ENCODE measurements at regions not wholly inside any gene's neighbourhood (a gene's known extent, or its start where the extent isn't known, plus 50 kb on each side); places are given as distances from the start of the nearest gene placed in this dataset.

GRCh38 chr18:42582266-42582665 is 533.2 kb downstream of the RIT2 start:
- H3K9me3 Mint-ChIP-seq, result peaks cover 6% of the 10 kb centered on the region
- H3K4me1 Mint-ChIP-seq, result no peaks in the 10 kb centered on the region
- no peaks in the 10 kb centered on the region for H3K27me3 Mint-ChIP-seq
- H3K27ac Mint-ChIP-seq, result no peak overlapping the region
- no peak overlapping the region for H3K4me3 Mint-ChIP-seq
- H3K36me3 Mint-ChIP-seq, result no peaks in the 10 kb centered on the region
- ATAC-seq (ENCODE audit: low read depth) (no peak), DNase-seq (ENCODE audit: low spot score in 2 of 2) (no peak)

GRCh38 chr18:42583283-42583731 is 532.2 kb downstream of the RIT2 start:
- DNase-seq (ENCODE audit: low spot score in 2 of 2), result no peak
- Mint-ChIP-seq H3K4me1 (no peaks in the 10 kb centered on the region), H3K4me3 (no peak overlapping the region), H3K27me3 (no peaks in the 10 kb centered on the region), H3K9me3 (peaks cover 7% of the 10 kb centered on the region), H3K27ac (no peak overlapping the region), H3K36me3 (no peaks in the 10 kb centered on the region)
- ATAC-seq (ENCODE audit: low read depth), result no peak

- no peak overlapping the region for H3K27ac Mint-ChIP-seq
- DNase-seq (ENCODE audit: low spot score in 2 of 2) (no peak), ATAC-seq (ENCODE audit: low read depth) (no peak)
- H3K4me3 Mint-ChIP-seq, result no peak overlapping the region
- H3K9me3 Mint-ChIP-seq, result peaks cover 4% of the 10 kb centered on the region
- H3K36me3 Mint-ChIP-seq, result no peaks in the 10 kb centered on the region
- no peaks in the 10 kb centered on the region for H3K4me1 Mint-ChIP-seq
- H3K27me3 Mint-ChIP-seq, result no peaks in the 10 kb centered on the region
These were observed 528.9 kb downstream of the RIT2 start for GRCh38 chr18:42586601-42587000.

GRCh38 chr18:42588786-42589185 is 526.7 kb downstream of the RIT2 start:
- no peaks in the 10 kb centered on the region for H3K36me3 Mint-ChIP-seq
- no peaks in the 10 kb centered on the region for H3K4me1 Mint-ChIP-seq
- H3K9me3 Mint-ChIP-seq, result peaks cover 6% of the 10 kb centered on the region
- no peak overlapping the region for H3K4me3 Mint-ChIP-seq
- DNase-seq (ENCODE audit: low spot score in 2 of 2), result no peak
- ATAC-seq (ENCODE audit: low read depth), result no peak
- no peak overlapping the region for H3K27ac Mint-ChIP-seq
- H3K27me3 Mint-ChIP-seq, result no peaks in the 10 kb centered on the region

- Mint-ChIP-seq H3K9me3 (peaks cover 3% of the 10 kb centered on the region), H3K36me3 (no peaks in the 10 kb centered on the region), H3K27ac (no peak overlapping the region), H3K4me1 (no peaks in the 10 kb centered on the region), H3K27me3 (no peaks in the 10 kb centered on the region), H3K4me3 (no peak overlapping the region)
- ATAC-seq (ENCODE audit: low read depth) (no peak), DNase-seq (ENCODE audit: low spot score in 2 of 2) (no peak)
These were observed 510.7 kb downstream of the RIT2 start for GRCh38 chr18:42604820-42605219.

GRCh38 chr18:42606886-42607495 is 508.5 kb downstream of the RIT2 start:
- H3K27me3 Mint-ChIP-seq, result no peaks in the 10 kb centered on the region
- DNase-seq (ENCODE audit: low spot score in 2 of 2), result no peak
- H3K27ac Mint-ChIP-seq, result no peak overlapping the region
- H3K9me3 Mint-ChIP-seq, result peaks cover 3% of the 10 kb centered on the region
- no peak for ATAC-seq (ENCODE audit: low read depth)
- H3K4me3 Mint-ChIP-seq, result no peak overlapping the region
- no peaks in the 10 kb centered on the region for H3K36me3 Mint-ChIP-seq
- H3K4me1 Mint-ChIP-seq, result no peaks in the 10 kb centered on the region

- Mint-ChIP-seq H3K27me3 (no peaks in the 10 kb centered on the region), H3K4me3 (no peak overlapping the region), H3K9me3 (peaks cover 4% of the 10 kb centered on the region), H3K36me3 (no peaks in the 10 kb centered on the region), H3K27ac (no peak overlapping the region), H3K4me1 (no peaks in the 10 kb centered on the region)
- ATAC-seq (ENCODE audit: low read depth), result no peak
- DNase-seq (ENCODE audit: low spot score in 2 of 2), result no peak
These were observed 504.4 kb downstream of the RIT2 start for GRCh38 chr18:42611134-42611533.

GRCh38 chr18:42614619-42615293 is 500.7 kb downstream of the RIT2 start:
- Mint-ChIP-seq H3K27ac (no peak overlapping the region), H3K9me3 (peaks cover 3% of the 10 kb centered on the region), H3K4me1 (no peaks in the 10 kb centered on the region), H3K4me3 (no peak overlapping the region), H3K27me3 (no peaks in the 10 kb centered on the region), H3K36me3 (no peaks in the 10 kb centered on the region)
- ATAC-seq (ENCODE audit: low read depth) (no peak), DNase-seq (ENCODE audit: low spot score in 2 of 2) (no peak)

GRCh38 chr18:42617221-42617620 is 498.3 kb downstream of the RIT2 start:
- Mint-ChIP-seq H3K9me3 (peaks cover 3% of the 10 kb centered on the region), H3K27me3 (no peaks in the 10 kb centered on the region), H3K36me3 (no peaks in the 10 kb centered on the region), H3K4me3 (no peak overlapping the region), H3K27ac (no peak overlapping the region), H3K4me1 (no peaks in the 10 kb centered on the region)
- DNase-seq (ENCODE audit: low spot score in 2 of 2), result no peak
- ATAC-seq (ENCODE audit: low read depth), result no peak

GRCh38 chr18:42619771-42620170 is 495.7 kb downstream of the RIT2 start:
- DNase-seq (ENCODE audit: low spot score in 2 of 2) (no peak), ATAC-seq (ENCODE audit: low read depth) (no peak)
- no peaks in the 10 kb centered on the region for H3K27me3 Mint-ChIP-seq
- H3K27ac Mint-ChIP-seq, result no peak overlapping the region
- peaks cover 4% of the 10 kb centered on the region for H3K9me3 Mint-ChIP-seq
- no peak overlapping the region for H3K4me3 Mint-ChIP-seq
- H3K4me1 Mint-ChIP-seq, result no peaks in the 10 kb centered on the region
- H3K36me3 Mint-ChIP-seq, result no peaks in the 10 kb centered on the region

- Mint-ChIP-seq H3K36me3 (no peaks in the 10 kb centered on the region), H3K4me1 (no peaks in the 10 kb centered on the region), H3K4me3 (no peak overlapping the region), H3K9me3 (peaks cover 6% of the 10 kb centered on the region), H3K27ac (no peak overlapping the region), H3K27me3 (no peaks in the 10 kb centered on the region)
- ATAC-seq (ENCODE audit: low read depth) (no peak), DNase-seq (ENCODE audit: low spot score in 2 of 2) (no peak)
These were observed 494.8 kb downstream of the RIT2 start for GRCh38 chr18:42620657-42621056.

GRCh38 chr18:42623935-42624334 is 491.6 kb downstream of the RIT2 start:
- Mint-ChIP-seq H3K27me3 (no peaks in the 10 kb centered on the region), H3K36me3 (no peaks in the 10 kb centered on the region), H3K4me1 (no peaks in the 10 kb centered on the region), H3K27ac (no peak overlapping the region), H3K4me3 (no peak overlapping the region), H3K9me3 (peaks cover 3% of the 10 kb centered on the region)
- DNase-seq (ENCODE audit: low spot score in 2 of 2) (no peak), ATAC-seq (ENCODE audit: low read depth) (no peak)

GRCh38 chr18:42632801-42633200 is 482.7 kb downstream of the RIT2 start:
- ATAC-seq (ENCODE audit: low read depth), result no peak
- Mint-ChIP-seq H3K27me3 (no peaks in the 10 kb centered on the region), H3K9me3 (no peaks in the 10 kb centered on the region), H3K4me3 (no peak overlapping the region), H3K27ac (no peak overlapping the region), H3K4me1 (no peaks in the 10 kb centered on the region), H3K36me3 (no peaks in the 10 kb centered on the region)
- DNase-seq (ENCODE audit: low spot score in 2 of 2), result no peak

GRCh38 chr18:42635378-42636048 is 480.0 kb downstream of the RIT2 start:
- Mint-ChIP-seq H3K4me3 (no peak overlapping the region), H3K36me3 (no peaks in the 10 kb centered on the region), H3K4me1 (no peaks in the 10 kb centered on the region), H3K9me3 (peaks cover 2% of the 10 kb centered on the region), H3K27me3 (no peaks in the 10 kb centered on the region), H3K27ac (no peak overlapping the region)
- DNase-seq (ENCODE audit: low spot score in 2 of 2) (no peak), ATAC-seq (ENCODE audit: low read depth) (no peak)

Data from memory B cell (primary cell).